H1 (cell line): ENCODE measurements at regions not wholly inside any gene's neighbourhood (a gene's known extent, or its start where the extent isn't known, plus 50 kb on each side); places are given as distances from the start of the nearest gene placed in this dataset.

Experiments
- CBX5 ChIP-seq: fragments of 300-800, 300-1000 bp; sonication (generic); IDR thresholded peaks from 2 replicates; pipeline ENCODE4 v1.7.1; 2016; ENCODE audit warnings: antibody characterized with exemption, low read length, low read depth
- EP300 ChIP-seq, 2 experiments: IDR thresholded peaks; 1 replicate in 1 of 2; 2 replicates in 1 of 2; pipeline ENCODE4 v1.6.1; 2011 to 2012; ENCODE audit warnings: low read depth in 2 of 2, low read length in 2 of 2, mild to moderate bottlenecking in 2 of 2, borderline replicate concordance in 1 of 2, inconsistent platforms in 1 of 2, moderate library complexity in 1 of 2
- EZH2 ChIP-seq: fragments of 200-600 bp; sonication (generic); IDR thresholded peaks from 2 replicates; pipeline ENCODE4 v1.7.1; 2012; ENCODE audit warnings: low read depth, mild to moderate bottlenecking, moderate library complexity, low read length, inconsistent platforms; ENCODE audit not compliant: severe bottlenecking
- HDAC6 ChIP-seq: IDR thresholded peaks from one replicate; pipeline ENCODE4 v1.7.1; 2012; ENCODE audit warnings: low read depth, mild to moderate bottlenecking, inconsistent platforms, low read length, moderate library complexity
- POLR2A ChIP-seq, 2 experiments: IDR thresholded peaks; 1 replicate in 1 of 2; 2 replicates in 1 of 2; pipeline ENCODE4 v1.6.1; 2011; ENCODE audit warnings: low read depth in 2 of 2, low read length in 2 of 2, mild to moderate bottlenecking in 2 of 2; ENCODE audit errors: control extremely low read depth in 1 of 2
- POLR2AphosphoS5 ChIP-seq: IDR thresholded peaks from 2 replicates; pipeline ENCODE4 v1.6.1; 2011; ENCODE audit warnings: low read depth, low read length
- RAD21 ChIP-seq, 2 experiments: IDR thresholded peaks in 1 of 2; conservative IDR thresholded peaks in 1 of 2; 2 replicates each; pipeline ENCODE4 v1.6.1; 2011; ENCODE audit warnings: low read depth in 2 of 2, low read length in 2 of 2, improper control_type of control experiment in 1 of 2, inconsistent platforms in 1 of 2, mild to moderate bottlenecking in 1 of 2, moderate library complexity in 1 of 2
- RXRA ChIP-seq: IDR thresholded peaks from 2 replicates; pipeline ENCODE4 v1.6.1; 2011; ENCODE audit warnings: low read depth, mild to moderate bottlenecking, low read length, moderate library complexity; ENCODE audit not compliant: insufficient read depth
- TF ChIP-seq, protein P1 (sequence below): IDR thresholded peaks from 2 replicates; pipeline ENCODE4 v1.6.1; 2012; ENCODE audit warnings: inconsistent platforms
- TF ChIP-seq, protein P2 (sequence below), 3 experiments: IDR thresholded peaks; 1 replicate in 2 of 3; 2 replicates in 1 of 3; pipeline versions ENCODE4 v1.5.1 to v1.6.1; 2011; ENCODE audit warnings: low read length in 3 of 3, mild to moderate bottlenecking in 3 of 3, inconsistent platforms in 2 of 3, low read depth in 1 of 3, moderate library complexity in 1 of 3; ENCODE audit not compliant: insufficient read depth in 1 of 3; ENCODE audit errors: control extremely low read depth in 1 of 3

DNA sequence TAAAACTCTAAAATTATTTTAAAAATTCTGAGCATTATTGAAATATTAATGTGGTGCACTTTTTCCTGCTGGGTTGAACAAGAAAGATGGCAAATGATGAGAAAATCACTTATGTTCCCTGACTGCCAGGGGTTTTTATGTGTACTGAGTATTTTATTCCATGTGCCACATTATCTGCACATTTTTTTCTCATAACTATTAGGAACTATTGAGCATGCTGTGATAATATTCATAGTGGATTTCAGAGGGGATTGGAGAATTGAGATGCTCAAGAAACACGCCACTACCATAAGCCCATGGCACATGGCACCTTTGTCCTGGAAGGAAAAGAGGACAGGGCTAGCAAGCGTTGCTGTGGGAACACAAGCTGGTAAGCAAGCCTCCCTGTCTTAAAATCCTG is 478.5 kb upstream of the GYPC start:
- TF ChIP-seq CBX5 = no peak
- no peak for TF ChIP-seq HDAC6
- no peak for TF ChIP-seq EZH2
- TF ChIP-seq, protein P1, sequence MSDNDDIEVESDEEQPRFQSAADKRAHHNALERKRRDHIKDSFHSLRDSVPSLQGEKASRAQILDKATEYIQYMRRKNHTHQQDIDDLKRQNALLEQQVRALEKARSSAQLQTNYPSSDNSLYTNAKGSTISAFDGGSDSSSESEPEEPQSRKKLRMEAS = no peak
- TF ChIP-seq, protein P2, sequence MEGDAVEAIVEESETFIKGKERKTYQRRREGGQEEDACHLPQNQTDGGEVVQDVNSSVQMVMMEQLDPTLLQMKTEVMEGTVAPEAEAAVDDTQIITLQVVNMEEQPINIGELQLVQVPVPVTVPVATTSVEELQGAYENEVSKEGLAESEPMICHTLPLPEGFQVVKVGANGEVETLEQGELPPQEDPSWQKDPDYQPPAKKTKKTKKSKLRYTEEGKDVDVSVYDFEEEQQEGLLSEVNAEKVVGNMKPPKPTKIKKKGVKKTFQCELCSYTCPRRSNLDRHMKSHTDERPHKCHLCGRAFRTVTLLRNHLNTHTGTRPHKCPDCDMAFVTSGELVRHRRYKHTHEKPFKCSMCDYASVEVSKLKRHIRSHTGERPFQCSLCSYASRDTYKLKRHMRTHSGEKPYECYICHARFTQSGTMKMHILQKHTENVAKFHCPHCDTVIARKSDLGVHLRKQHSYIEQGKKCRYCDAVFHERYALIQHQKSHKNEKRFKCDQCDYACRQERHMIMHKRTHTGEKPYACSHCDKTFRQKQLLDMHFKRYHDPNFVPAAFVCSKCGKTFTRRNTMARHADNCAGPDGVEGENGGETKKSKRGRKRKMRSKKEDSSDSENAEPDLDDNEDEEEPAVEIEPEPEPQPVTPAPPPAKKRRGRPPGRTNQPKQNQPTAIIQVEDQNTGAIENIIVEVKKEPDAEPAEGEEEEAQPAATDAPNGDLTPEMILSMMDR (IDR thresholded peaks at IDR 0.05; ENCODE audit: control extremely low read depth in 1 of 3, insufficient read depth in 1 of 3, low read depth in 1 of 3, low read length in 3 of 3) = no peak
- TF ChIP-seq RXRA = no peak
- no peak for TF ChIP-seq RAD21 (IDR thresholded peaks at IDR 0.05 in 1 of 2, conservative IDR thresholded peaks at IDR 0.05 in 1 of 2; ENCODE audit: low read depth in 2 of 2, low read length in 2 of 2)
- TF ChIP-seq EP300 (IDR thresholded peaks at IDR 0.05; ENCODE audit: borderline replicate concordance in 1 of 2, low read depth in 2 of 2, low read length in 2 of 2) = no peak
- no peak for TF ChIP-seq POLR2A (IDR thresholded peaks at IDR 0.05; ENCODE audit: control extremely low read depth in 1 of 2, low read depth in 2 of 2, low read length in 2 of 2)
- TF ChIP-seq POLR2AphosphoS5 = no peak
